ENCODE measurements at regions not wholly inside any gene's neighbourhood (a gene's known extent, or its start where the extent isn't known, plus 50 kb on each side); places are given as distances from the start of the nearest gene placed in this dataset.
A peak's percentile ranks its signal among the peaks of the same experiment; 100 is the strongest.

GRCh38 chr3:180409170-180409569 is 192.8 kb upstream of the TTC14 start:
- no peak for DNase-seq
- Histone ChIP-seq H3K36me3 (no peaks in the 10 kb centered on the region), H3K9me3 (no peaks in the 10 kb centered on the region), H3K27ac (no peak overlapping the region), H3K27me3 (no peaks in the 10 kb centered on the region), H3K4me3 (no peak overlapping the region), H3K4me1 (peaks cover 0 to 2% (median 0%) of the 10 kb centered on the region in 3 donors)
- intact Hi-C loops (cut with DNase I) = no loop called here
- no peak for FAIRE-seq
- ATAC-seq = no peak
- TF ChIP-seq CTCF (IDR thresholded peaks at IDR 0.05) = no peak

- intact Hi-C loops (cut with DNase I) = no loop called here
- no peaks in the 10 kb centered on the region for H3K36me3 ChIP-seq
- no peak overlapping the region for H3K4me3 ChIP-seq
- DNase-seq = no peak
- no peaks in the 10 kb centered on the region for H3K9me3 ChIP-seq
- H3K4me1 ChIP-seq = peaks cover 0 to 5% (median 0%) of the 10 kb centered on the region in 3 donors
- no peaks in the 10 kb centered on the region for H3K27me3 ChIP-seq
- no peak for ATAC-seq
- no peak for TF ChIP-seq CTCF (IDR thresholded peaks at IDR 0.05)
- WGBS, 2 donors = 76 to 80% methylated on average over 2 of the region's 2 CpGs
- no peak for FAIRE-seq
- no peak overlapping the region for H3K27ac ChIP-seq
Measured at GRCh38 chr3:180409883-180410282, 192.1 kb upstream of the TTC14 start.

GRCh38 chr3:180414157-180414556 is 187.8 kb upstream of the TTC14 start:
- peaks cover 0 to 5% (median 0%) of the 10 kb centered on the region in 3 donors for H3K4me1 ChIP-seq
- ATAC-seq = peak in 1 of 4 donors; percentile 75
- TF ChIP-seq CTCF (IDR thresholded peaks at IDR 0.05) = no peak
- no peak overlapping the region for H3K4me3 ChIP-seq
- intact Hi-C loops (cut with DNase I) = no loop called here
- FAIRE-seq = no peak
- no peaks in the 10 kb centered on the region for H3K9me3 ChIP-seq
- no peak for DNase-seq
- H3K27ac ChIP-seq = no peak overlapping the region
- no peaks in the 10 kb centered on the region for H3K36me3 ChIP-seq
- no peaks in the 10 kb centered on the region for H3K27me3 ChIP-seq

DNA sequence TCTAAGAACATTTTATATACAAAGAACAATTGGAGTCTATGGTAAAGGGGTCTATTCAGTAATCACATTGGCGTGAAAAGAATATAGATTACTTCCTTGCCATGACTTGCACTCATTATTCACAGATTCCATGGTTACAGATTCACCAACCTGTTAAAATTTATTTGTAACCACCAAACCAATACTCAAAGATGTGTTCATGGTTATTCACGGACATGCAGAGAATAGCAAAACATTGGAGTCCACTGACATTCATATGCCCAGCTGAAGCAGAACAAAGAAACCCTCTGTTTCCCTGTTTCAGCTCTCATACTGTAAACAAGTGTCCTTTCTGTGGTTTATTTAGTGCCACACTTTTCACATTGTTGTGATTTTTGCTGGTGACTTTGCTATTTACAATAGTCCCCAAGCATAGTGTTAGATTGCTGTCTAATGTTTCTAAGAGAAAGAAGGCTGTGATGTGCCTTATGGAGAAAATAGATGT is 185.8 kb upstream of the TTC14 start:
- Histone ChIP-seq H3K27ac (no peak overlapping the region), H3K4me1 (peaks cover 0 to 5% (median 0%) of the 10 kb centered on the region in 3 donors), H3K4me3 (no peak overlapping the region), H3K27me3 (no peaks in the 10 kb centered on the region), H3K36me3 (no peaks in the 10 kb centered on the region), H3K9me3 (no peaks in the 10 kb centered on the region)
- WGBS, 2 donors = 64% methylated on average over 2 of the region's 2 CpGs
- no peak for TF ChIP-seq CTCF (IDR thresholded peaks at IDR 0.05)
- ATAC-seq (no peak), FAIRE-seq (no peak), DNase-seq (no peak)
- intact Hi-C loops (cut with DNase I) = no loop called here

DNA sequence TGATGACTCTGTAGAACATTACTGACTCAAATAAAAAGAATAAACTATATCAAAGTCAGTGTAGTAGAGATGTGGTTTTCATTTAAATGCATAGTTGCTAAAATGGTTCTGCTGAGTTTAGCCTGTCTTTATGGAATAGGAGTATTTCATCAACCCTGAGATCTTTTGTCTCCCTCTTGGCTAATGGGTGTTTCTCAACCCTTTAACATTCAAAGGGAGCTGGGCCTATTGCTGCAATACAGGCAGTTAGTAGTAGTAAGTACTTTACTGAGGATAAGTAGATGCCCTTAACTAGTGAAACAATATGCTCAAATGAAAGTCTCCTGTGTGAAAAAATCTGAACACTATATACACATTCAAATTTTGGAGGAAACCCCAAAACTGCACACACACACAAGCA is 184.7 kb upstream of the TTC14 start:
- no peaks in the 10 kb centered on the region for H3K27me3 ChIP-seq
- H3K4me3 ChIP-seq = no peak overlapping the region
- no peak for ATAC-seq
- no peak overlapping the region for H3K27ac ChIP-seq
- H3K9me3 ChIP-seq = no peaks in the 10 kb centered on the region
- no peak for TF ChIP-seq CTCF (IDR thresholded peaks at IDR 0.05)
- intact Hi-C loops (cut with DNase I) = no loop called here
- FAIRE-seq = no peak
- peaks cover 0 to 5% (median 0%) of the 10 kb centered on the region in 3 donors for H3K4me1 ChIP-seq
- DNase-seq = no peak
- no peaks in the 10 kb centered on the region for H3K36me3 ChIP-seq
